ENCODE measurements at regions not wholly inside any gene's neighbourhood (a gene's known extent, or its start where the extent isn't known, plus 50 kb on each side); places are given as distances from the start of the nearest gene placed in this dataset.

GRCh38 chr15:35833581-35833980 is 287.6 kb upstream of the DPH6 start:
- H3K79me2 ChIP-seq (ENCODE audit: insufficient read depth, low read length) = no peaks in the 10 kb centered on the region
- FAIRE-seq (no peak), ATAC-seq (no peak), DNase-seq (ENCODE audit: low spot score) (no peak)
- no peak overlapping the region for H2AFZ ChIP-seq (ENCODE audit: low read length)
- no peaks in the 10 kb centered on the region for H3K27me3 ChIP-seq (ENCODE audit: control insufficient read depth in 1 of 2, insufficient read depth in 2 of 2, low read length in 2 of 2)
- 0% methylated on average over 1 of the region's 1 CpG for WGBS (ENCODE audit: low lambda C conversion rate)
- H3K36me3 ChIP-seq (replicated peaks in 1 of 2; ENCODE audit: control insufficient read depth in 1 of 2, insufficient read depth in 2 of 2, low read length in 2 of 2) = no peaks in the 10 kb centered on the region
- in situ Hi-C loops (cut with HindIII; ENCODE audit: extremely low pct_ligation_motif_present, low pct_unique_long_range_greater_than_20kb) = no loop called here
- ChIA-PET POLR2A (no interaction called here), CTCF (ENCODE audit: low intra/inter-chr PET ratio, low total read pairs) (no interaction called here)
- intact Hi-C loops (cut with micrococcal nuclease; ENCODE audit: unreplicated experiment) = no loop called here
- H3K27ac ChIP-seq (ENCODE audit: extremely low read length, insufficient read depth, low read length) = no peak overlapping the region
- no peaks in the 10 kb centered on the region for H3K4me1 ChIP-seq (ENCODE audit: insufficient read depth, low read length)
- H3K9me3 ChIP-seq (ENCODE audit: low read length) = no peaks in the 10 kb centered on the region
- no peak overlapping the region for H3K4me3 ChIP-seq (replicated peaks in 1 of 3; ENCODE audit: insufficient read depth in 1 of 3, low read depth in 2 of 3, low read length in 3 of 3)
- H3K9ac ChIP-seq (ENCODE audit: insufficient read depth, low read depth, low read length) = no peak overlapping the region
- no TSS peak for BruUV-seq (replicated peaks)
- no peaks in the 10 kb centered on the region for H4K20me1 ChIP-seq (ENCODE audit: insufficient read depth, low read length)
- no peak overlapping the region for H3K4me2 ChIP-seq (ENCODE audit: low read depth, low read length)
- TF ChIP-seq E2F5 (CRISPR knock-in tag; conservative IDR thresholded peaks at IDR 0.05) (no peak), ONECUT2 (CRISPR knock-in tag; IDR thresholded peaks at IDR 0.05) (no peak), ZNF496 (CRISPR knock-in tag; IDR thresholded peaks at IDR 0.05; ENCODE audit: insufficient replicate concordance) (no peak), ZNF547 (CRISPR knock-in tag; IDR thresholded peaks at IDR 0.05) (no peak), ZNF124 (CRISPR knock-in tag; IDR thresholded peaks at IDR 0.05) (no peak), ZNF704 (CRISPR knock-in tag; IDR thresholded peaks at IDR 0.05; ENCODE audit: borderline replicate concordance) (no peak), ZC3H4 (CRISPR knock-in tag; IDR thresholded peaks at IDR 0.05; ENCODE audit: borderline replicate concordance) (no peak), ZFP36L1 (CRISPR knock-in tag; IDR thresholded peaks at IDR 0.05) (no peak), PRDM4 (CRISPR knock-in tag; IDR thresholded peaks at IDR 0.05; ENCODE audit: borderline replicate concordance) (no peak), HNRNPLL (IDR thresholded peaks at IDR 0.05; ENCODE audit: low read depth, low read length, poor library complexity, severe bottlenecking) (no peak), BCLAF1 (IDR thresholded peaks at IDR 0.05) (no peak)
- TF ChIP-seq, protein P1, sequence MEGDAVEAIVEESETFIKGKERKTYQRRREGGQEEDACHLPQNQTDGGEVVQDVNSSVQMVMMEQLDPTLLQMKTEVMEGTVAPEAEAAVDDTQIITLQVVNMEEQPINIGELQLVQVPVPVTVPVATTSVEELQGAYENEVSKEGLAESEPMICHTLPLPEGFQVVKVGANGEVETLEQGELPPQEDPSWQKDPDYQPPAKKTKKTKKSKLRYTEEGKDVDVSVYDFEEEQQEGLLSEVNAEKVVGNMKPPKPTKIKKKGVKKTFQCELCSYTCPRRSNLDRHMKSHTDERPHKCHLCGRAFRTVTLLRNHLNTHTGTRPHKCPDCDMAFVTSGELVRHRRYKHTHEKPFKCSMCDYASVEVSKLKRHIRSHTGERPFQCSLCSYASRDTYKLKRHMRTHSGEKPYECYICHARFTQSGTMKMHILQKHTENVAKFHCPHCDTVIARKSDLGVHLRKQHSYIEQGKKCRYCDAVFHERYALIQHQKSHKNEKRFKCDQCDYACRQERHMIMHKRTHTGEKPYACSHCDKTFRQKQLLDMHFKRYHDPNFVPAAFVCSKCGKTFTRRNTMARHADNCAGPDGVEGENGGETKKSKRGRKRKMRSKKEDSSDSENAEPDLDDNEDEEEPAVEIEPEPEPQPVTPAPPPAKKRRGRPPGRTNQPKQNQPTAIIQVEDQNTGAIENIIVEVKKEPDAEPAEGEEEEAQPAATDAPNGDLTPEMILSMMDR (CRISPR knock-in tag; IDR thresholded peaks at IDR 0.05) = no peak
- TF ChIP-seq, protein P2, sequence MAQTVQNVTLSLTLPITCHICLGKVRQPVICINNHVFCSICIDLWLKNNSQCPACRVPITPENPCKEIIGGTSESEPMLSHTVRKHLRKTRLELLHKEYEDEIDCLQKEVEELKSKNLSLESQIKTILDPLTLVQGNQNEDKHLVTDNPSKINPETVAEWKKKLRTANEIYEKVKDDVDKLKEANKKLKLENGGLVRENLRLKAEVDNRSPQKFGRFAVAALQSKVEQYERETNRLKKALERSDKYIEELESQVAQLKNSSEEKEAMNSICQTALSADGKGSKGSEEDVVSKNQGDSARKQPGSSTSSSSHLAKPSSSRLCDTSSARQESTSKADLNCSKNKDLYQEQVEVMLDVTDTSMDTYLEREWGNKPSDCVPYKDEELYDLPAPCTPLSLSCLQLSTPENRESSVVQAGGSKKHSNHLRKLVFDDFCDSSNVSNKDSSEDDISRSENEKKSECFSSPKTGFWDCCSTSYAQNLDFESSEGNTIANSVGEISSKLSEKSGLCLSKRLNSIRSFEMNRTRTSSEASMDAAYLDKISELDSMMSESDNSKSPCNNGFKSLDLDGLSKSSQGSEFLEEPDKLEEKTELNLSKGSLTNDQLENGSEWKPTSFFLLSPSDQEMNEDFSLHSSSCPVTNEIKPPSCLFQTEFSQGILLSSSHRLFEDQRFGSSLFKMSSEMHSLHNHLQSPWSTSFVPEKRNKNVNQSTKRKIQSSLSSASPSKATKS (CRISPR knock-in tag; IDR thresholded peaks at IDR 0.05) = no peak

Data from HepG2 (cell line).